Gastroesophageal sphincter (tissue), 3 donors: ENCODE measurements at regions not wholly inside any gene's neighbourhood (a gene's known extent, or its start where the extent isn't known, plus 50 kb on each side); places are given as distances from the start of the nearest gene placed in this dataset.

Source experiments
- EP300 ChIP-seq: sonication (generic); formaldehyde crosslinking; IDR thresholded peaks from one replicate; pipeline ENCODE4 v1.6.1; 2017; ENCODE audit warnings: antibody characterized with exemption, mild to moderate bottlenecking
- POLR2A ChIP-seq, 2 donors: fragments of 450-650 bp; IDR thresholded peaks; one replicate each; pipeline ENCODE4 v1.6.1; 2017; ENCODE audit warnings: antibody characterized with exemption in 2 of 2, mild to moderate bottlenecking in 2 of 2, moderate library complexity in 1 of 2
- TF ChIP-seq, protein P1 (sequence below), 4 experiments: fragments of 200-600 bp in 2 of 4; fragments of 450-650 bp in 2 of 4; sonication (generic) in 1 of 4; IDR thresholded peaks; one replicate each; pipeline ENCODE4 v1.5.1; 2017 to 2019; ENCODE audit warnings: antibody characterized with exemption in 4 of 4, mild to moderate bottlenecking in 2 of 4, moderate library complexity in 2 of 4

DNA sequence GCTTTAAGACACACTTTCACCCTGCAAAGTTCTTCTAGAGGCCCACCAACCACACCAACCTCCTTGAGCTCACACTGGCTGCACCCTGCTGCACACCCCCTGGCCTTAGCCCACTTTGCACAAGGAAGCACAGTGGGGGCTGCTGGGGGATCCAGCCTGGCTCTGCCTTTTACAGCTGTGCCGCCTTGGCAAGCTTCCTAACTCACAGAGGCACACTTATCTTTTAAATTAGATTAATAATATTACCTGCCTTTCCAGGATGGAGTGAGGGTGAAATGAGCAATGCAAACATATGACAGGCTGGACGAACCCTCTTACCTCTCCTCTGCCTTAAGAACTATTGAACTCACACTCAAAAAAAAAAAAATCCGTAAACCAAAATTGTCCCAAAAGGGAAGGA is 715.8 kb upstream of the ID2 start:
- no peak for TF ChIP-seq EP300
- TF ChIP-seq, protein P1, sequence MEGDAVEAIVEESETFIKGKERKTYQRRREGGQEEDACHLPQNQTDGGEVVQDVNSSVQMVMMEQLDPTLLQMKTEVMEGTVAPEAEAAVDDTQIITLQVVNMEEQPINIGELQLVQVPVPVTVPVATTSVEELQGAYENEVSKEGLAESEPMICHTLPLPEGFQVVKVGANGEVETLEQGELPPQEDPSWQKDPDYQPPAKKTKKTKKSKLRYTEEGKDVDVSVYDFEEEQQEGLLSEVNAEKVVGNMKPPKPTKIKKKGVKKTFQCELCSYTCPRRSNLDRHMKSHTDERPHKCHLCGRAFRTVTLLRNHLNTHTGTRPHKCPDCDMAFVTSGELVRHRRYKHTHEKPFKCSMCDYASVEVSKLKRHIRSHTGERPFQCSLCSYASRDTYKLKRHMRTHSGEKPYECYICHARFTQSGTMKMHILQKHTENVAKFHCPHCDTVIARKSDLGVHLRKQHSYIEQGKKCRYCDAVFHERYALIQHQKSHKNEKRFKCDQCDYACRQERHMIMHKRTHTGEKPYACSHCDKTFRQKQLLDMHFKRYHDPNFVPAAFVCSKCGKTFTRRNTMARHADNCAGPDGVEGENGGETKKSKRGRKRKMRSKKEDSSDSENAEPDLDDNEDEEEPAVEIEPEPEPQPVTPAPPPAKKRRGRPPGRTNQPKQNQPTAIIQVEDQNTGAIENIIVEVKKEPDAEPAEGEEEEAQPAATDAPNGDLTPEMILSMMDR (IDR thresholded peaks at IDR 0.05): no peak
- TF ChIP-seq POLR2A (IDR thresholded peaks at IDR 0.05): no peak
